Liver (tissue), 3 donors: ENCODE measurements at regions not wholly inside any gene's neighbourhood (a gene's known extent, or its start where the extent isn't known, plus 50 kb on each side); places are given as distances from the start of the nearest gene placed in this dataset.
"Not testable (repeated sequence)": the region's sequence is repeated elsewhere in the genome, so short reads cannot be mapped to it uniquely, and the experiment has no call there.

Experiments used
- ATF3 ChIP-seq: IDR thresholded peaks from 2 replicates; pipeline ENCODE4 v1.6.1; 2016; ENCODE audit warnings: antibody characterized with exemption
- CTCF ChIP-seq: fragments of 150-350 bp; IDR thresholded peaks from 2 replicates; pipeline ENCODE4 v1.5.1; 2017; ENCODE audit warnings: improper control_type of control experiment, low read depth, low read length; ENCODE audit not compliant: missing input control
- NR2F2 ChIP-seq: IDR thresholded peaks from 2 replicates; pipeline ENCODE4 v1.6.1; 2016; ENCODE audit warnings: antibody characterized with exemption
- RAD21 ChIP-seq, 2 donors: IDR thresholded peaks; 2 replicates each; pipeline ENCODE4 v1.6.1; 2016; ENCODE audit warnings: antibody characterized with exemption in 2 of 2, mild to moderate bottlenecking in 2 of 2
- RXRA ChIP-seq, 2 donors: IDR thresholded peaks; 2 replicates each; pipeline ENCODE4 v1.6.1; 2017 to 2018; ENCODE audit warnings: antibody characterized with exemption in 2 of 2, mild to moderate bottlenecking in 1 of 2
- donor health status: healthy.
- donor health status: healthy.

GRCh38 chr1:55865778-55866177 lies 650.6 kb upstream of the USP24 start:
- TF ChIP-seq NR2F2; CTCF; RAD21 (IDR thresholded peaks at IDR 0.05); RXRA (IDR thresholded peaks at IDR 0.05); ATF3: not testable (repeated sequence)
